Peyer's patch (tissue), 4 donors: ENCODE measurements at regions not wholly inside any gene's neighbourhood (a gene's known extent, or its start where the extent isn't known, plus 50 kb on each side); places are given as distances from the start of the nearest gene placed in this dataset.

ENCODE experiments used
- CTCF ChIP-seq, 6 experiments: fragments of 450-650 bp in 4 of 6; fragments of 200-600 bp in 2 of 6; sonication (generic) in 1 of 6; IDR thresholded peaks; one replicate each; pipeline ENCODE4 v1.5.1; 2017 to 2019; ENCODE audit warnings: antibody characterized with exemption in 6 of 6, mild to moderate bottlenecking in 3 of 6, moderate library complexity in 1 of 6
- POLR2A ChIP-seq, 2 donors: fragments of 450-650 bp; IDR thresholded peaks; one replicate each; pipeline ENCODE4 v1.5.1; 2017; ENCODE audit warnings: antibody characterized with exemption in 2 of 2, mild to moderate bottlenecking in 2 of 2, moderate library complexity in 2 of 2

GRCh38 chr20:19077370-19078220, 134.8 kb upstream of the SLC24A3 start:
- TF ChIP-seq POLR2A (IDR thresholded peaks at IDR 0.05) (no peak), CTCF (IDR thresholded peaks at IDR 0.05) (no peak)
